Mesendoderm (in vitro differentiated cells): ENCODE measurements at regions not wholly inside any gene's neighbourhood (a gene's known extent, or its start where the extent isn't known, plus 50 kb on each side); places are given as distances from the start of the nearest gene placed in this dataset.
A peak's percentile ranks its signal among the peaks of the same experiment; 100 is the strongest.

Experiments
- DNase-seq: peaks from one replicate; pipeline ENCODE4 v3.0.0; 2013
- H2AK5ac ChIP-seq: 2 replicates; pipeline ENCODE4 v1.6.1; 2013; ENCODE audit warnings: low read length, inconsistent platforms
- H2BK120ac ChIP-seq: 2 replicates; pipeline ENCODE4 v1.6.1; 2013; ENCODE audit warnings: low read depth, mild to moderate bottlenecking, low read length, moderate library complexity, mixed read lengths
- H2BK15ac ChIP-seq: replicated peaks from 2 replicates; pipeline ENCODE4 v1.6.1; 2013; ENCODE audit warnings: low read depth, mild to moderate bottlenecking, moderate library complexity
- H2BK5ac ChIP-seq: 2 replicates; pipeline ENCODE4 v1.6.1; 2013; ENCODE audit warnings: low read length, inconsistent platforms
- H3K18ac ChIP-seq: 2 replicates; pipeline ENCODE4 v1.6.1; 2013; ENCODE audit warnings: mild to moderate bottlenecking, low read length, mixed read lengths
- H3K23ac ChIP-seq: one replicate; pipeline ENCODE4 v1.6.1; 2013; ENCODE audit warnings: low read length
- H3K27ac ChIP-seq: 2 replicates; pipeline ENCODE4 v1.5.1; 2013; ENCODE audit warnings: low read depth, mild to moderate bottlenecking, inconsistent platforms, low read length, moderate library complexity
- H3K27me3 ChIP-seq: 2 replicates; pipeline ENCODE4 v1.6.1; 2013; ENCODE audit warnings: low read length, control low read depth, mild to moderate bottlenecking, inconsistent platforms; ENCODE audit not compliant: insufficient read depth, poor library complexity
- H3K36me3 ChIP-seq: 2 replicates; pipeline ENCODE4 v1.6.1; 2013; ENCODE audit warnings: low read length, inconsistent platforms; ENCODE audit not compliant: control insufficient read depth, insufficient read depth
- H3K4ac ChIP-seq: one replicate; pipeline ENCODE4 v1.6.1; 2013; ENCODE audit warnings: low read depth, mild to moderate bottlenecking, low read length, moderate library complexity
- H3K4me1 ChIP-seq: 2 replicates; pipeline ENCODE4 v1.6.1; 2013; ENCODE audit warnings: low read depth, low read length, inconsistent platforms; ENCODE audit not compliant: control insufficient read depth
- H3K4me2 ChIP-seq: 2 replicates; pipeline ENCODE4 v1.6.1; 2013; ENCODE audit warnings: low read length
- H3K4me3 ChIP-seq: 2 replicates; pipeline ENCODE4 v1.5.1; 2013; ENCODE audit warnings: mild to moderate bottlenecking, low read length
- H3K56ac ChIP-seq: one replicate; pipeline ENCODE4 v1.6.1; 2013; ENCODE audit warnings: low read length
- H3K79me1 ChIP-seq: 2 replicates; pipeline ENCODE4 v1.6.1; 2013; ENCODE audit warnings: low read length, inconsistent platforms
- H3K79me2 ChIP-seq: 2 replicates; pipeline ENCODE4 v1.6.1; 2013; ENCODE audit warnings: mild to moderate bottlenecking, low read length; ENCODE audit not compliant: control insufficient read depth, insufficient read depth
- H3K9ac ChIP-seq: 2 replicates; pipeline ENCODE4 v1.6.1; 2013; ENCODE audit warnings: low read length, inconsistent platforms
- H4K5ac ChIP-seq: one replicate; pipeline ENCODE4 v1.6.1; 2013; ENCODE audit warnings: low read length
- H4K8ac ChIP-seq: one replicate; pipeline ENCODE4 v1.6.1; 2013; ENCODE audit warnings: low read depth, mild to moderate bottlenecking, control low read depth, low read length, moderate library complexity
- WGBS: extraction: QIAGEN DNeasy Blood & Tissue Kit; methylation state at CpG from one replicate; pipeline ENCODE4 v1.1.7; 2013; ENCODE audit warnings: low lambda C conversion rate, missing lambda C conversion rate; ENCODE audit not compliant: insufficient coverage; ENCODE audit errors: extremely low coverage; 5-methylcytosine and 5-hydroxymethylcytosine counted together

DNA sequence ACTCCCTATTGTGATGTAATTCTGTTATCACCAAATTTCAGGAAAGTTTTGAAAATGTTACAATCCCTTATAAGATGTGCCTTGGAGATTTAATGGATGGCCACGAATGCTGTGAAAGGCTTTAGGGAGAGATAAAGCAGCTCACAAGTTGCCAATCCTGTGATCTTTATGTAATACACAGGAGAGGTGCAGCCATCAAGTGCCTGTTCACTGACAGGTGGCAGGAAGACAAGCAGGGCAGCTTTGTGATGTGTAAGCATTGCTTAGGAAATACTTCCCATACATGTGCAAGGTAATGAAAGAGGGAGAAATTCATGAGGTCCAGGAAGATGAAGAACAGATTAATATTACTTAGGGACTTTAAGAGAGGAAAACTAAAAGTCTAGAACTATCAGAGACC lies 628.8 kb downstream of the SLITRK6 start:
- H2AK5ac ChIP-seq, result no peak overlapping the region
- no CpG with 5 or more reads among the region's 1 CpG for WGBS
- no peak overlapping the region for H3K27ac ChIP-seq

DNA sequence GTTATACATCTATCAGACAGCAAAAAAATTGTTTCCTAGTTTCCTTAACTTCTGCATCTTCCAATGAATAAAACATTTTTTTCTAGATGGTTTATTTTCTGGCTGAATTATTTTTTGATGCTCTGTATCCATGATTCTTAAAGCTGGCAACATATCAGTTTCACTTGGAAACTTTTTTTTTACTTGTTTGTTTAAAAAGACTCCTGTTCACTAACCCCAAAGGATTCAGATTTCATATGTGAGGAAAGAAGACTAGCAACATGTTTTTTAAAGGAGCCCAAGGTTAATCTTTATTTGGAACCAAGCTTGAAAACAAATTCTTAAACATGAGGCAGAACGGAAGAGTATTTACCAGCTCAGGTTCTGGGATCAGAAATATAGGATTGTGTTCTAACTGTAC lies 632.3 kb downstream of the SLITRK6 start:
- Histone ChIP-seq H3K36me3 (no peaks in the 10 kb centered on the region), H3K27me3 (no peaks in the 10 kb centered on the region), H3K18ac (no peak overlapping the region), H3K4me3 (no peak overlapping the region), H3K4me2 (no peak overlapping the region), H2AK5ac (no peak overlapping the region), H2BK5ac (no peak overlapping the region), H3K79me1 (no peaks in the 10 kb centered on the region), H3K79me2 (no peaks in the 10 kb centered on the region), H3K23ac (no peak overlapping the region), H4K8ac (no peak overlapping the region), H3K4ac (no peak overlapping the region), H3K27ac (no peak overlapping the region), H3K56ac (no peak overlapping the region), H4K5ac (no peak overlapping the region), H3K9ac (no peak overlapping the region), H3K4me1 (no peaks in the 10 kb centered on the region), H2BK120ac (no peak overlapping the region), H2BK15ac (no peak overlapping the region)
- WGBS, result no CpG with 5 or more reads among the region's 1 CpG
- no peak for DNase-seq

More for the DNA sequence above, 628.8 kb downstream of the SLITRK6 start:
- Histone ChIP-seq H2BK120ac (no peak overlapping the region), H3K23ac (no peak overlapping the region), H3K4ac (no peak overlapping the region), H3K79me2 (no peaks in the 10 kb centered on the region), H2BK5ac (no peak overlapping the region), H4K5ac (no peak overlapping the region), H2BK15ac (no peak overlapping the region), H3K79me1 (no peaks in the 10 kb centered on the region), H3K9ac (no peak overlapping the region), H3K4me2 (no peak overlapping the region), H3K56ac (no peak overlapping the region), H3K36me3 (no peaks in the 10 kb centered on the region), H3K27me3 (no peaks in the 10 kb centered on the region), H3K18ac (no peak overlapping the region), H4K8ac (no peak overlapping the region), H3K4me1 (no peaks in the 10 kb centered on the region), H3K4me3 (no peak overlapping the region)
- DNase-seq, result no peak

GRCh38 chr13:85163063-85163462 lies 636.2 kb downstream of the SLITRK6 start:
- H3K36me3 ChIP-seq, result no peaks in the 10 kb centered on the region
- no CpG with 5 or more reads among the region's 2 CpGs for WGBS
- no peaks in the 10 kb centered on the region for H3K27me3 ChIP-seq
- H3K56ac ChIP-seq, result no peak overlapping the region
- no peak overlapping the region for H3K4me2 ChIP-seq
- DNase-seq, result no peak
- H3K9ac ChIP-seq, result no peak overlapping the region
- H2BK120ac ChIP-seq, result no peak overlapping the region
- H4K8ac ChIP-seq, result no peak overlapping the region
- H3K4ac ChIP-seq, result no peak overlapping the region
- H3K18ac ChIP-seq, result no peak overlapping the region
- H3K4me1 ChIP-seq, result no peaks in the 10 kb centered on the region
- no peak overlapping the region for H2AK5ac ChIP-seq
- no peak overlapping the region for H3K27ac ChIP-seq
- no peak overlapping the region for H3K23ac ChIP-seq
- H3K4me3 ChIP-seq, result no peak overlapping the region
- no peaks in the 10 kb centered on the region for H3K79me1 ChIP-seq
- H2BK15ac ChIP-seq, result no peak overlapping the region
- H2BK5ac ChIP-seq, result no peak overlapping the region
- H3K79me2 ChIP-seq, result no peaks in the 10 kb centered on the region
- H4K5ac ChIP-seq, result no peak overlapping the region

DNA sequence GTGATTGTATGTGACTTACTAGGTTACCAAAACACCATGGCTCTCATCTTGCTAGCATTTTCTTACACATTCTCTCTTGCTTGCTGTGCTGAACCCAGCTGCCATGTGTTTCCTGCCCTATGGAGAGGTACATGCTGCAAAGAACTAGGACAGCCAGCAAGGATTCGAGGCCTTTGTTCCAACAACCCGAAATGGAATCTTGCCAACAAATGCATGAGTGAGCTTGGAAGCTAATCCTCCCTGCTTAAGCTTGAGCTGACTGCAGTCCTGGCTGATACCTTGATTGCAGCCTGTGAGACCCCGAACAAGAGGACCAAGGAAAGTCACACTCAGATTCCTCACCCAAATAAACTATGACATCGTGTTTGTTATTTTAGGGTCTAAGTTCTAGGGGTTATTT lies 651.2 kb downstream of the SLITRK6 start:
- Histone ChIP-seq H2BK15ac (no peak overlapping the region), H4K8ac (no peak overlapping the region), H3K36me3 (no peaks in the 10 kb centered on the region), H3K9ac (no peak overlapping the region), H3K4me3 (no peak overlapping the region), H3K4me2 (no peak overlapping the region), H3K56ac (no peak overlapping the region), H3K27me3 (no peaks in the 10 kb centered on the region), H2AK5ac (no peak overlapping the region), H3K79me1 (no peaks in the 10 kb centered on the region), H3K18ac (no peak overlapping the region), H3K4me1 (no peaks in the 10 kb centered on the region), H2BK5ac (no peak overlapping the region), H3K79me2 (no peaks in the 10 kb centered on the region), H4K5ac (no peak overlapping the region), H3K27ac (no peak overlapping the region), H3K4ac (no peak overlapping the region), H3K23ac (no peak overlapping the region), H2BK120ac (no peak overlapping the region)
- no CpG with 5 or more reads among the region's 4 CpGs for WGBS
- DNase-seq, result peak; percentile 17

DNA sequence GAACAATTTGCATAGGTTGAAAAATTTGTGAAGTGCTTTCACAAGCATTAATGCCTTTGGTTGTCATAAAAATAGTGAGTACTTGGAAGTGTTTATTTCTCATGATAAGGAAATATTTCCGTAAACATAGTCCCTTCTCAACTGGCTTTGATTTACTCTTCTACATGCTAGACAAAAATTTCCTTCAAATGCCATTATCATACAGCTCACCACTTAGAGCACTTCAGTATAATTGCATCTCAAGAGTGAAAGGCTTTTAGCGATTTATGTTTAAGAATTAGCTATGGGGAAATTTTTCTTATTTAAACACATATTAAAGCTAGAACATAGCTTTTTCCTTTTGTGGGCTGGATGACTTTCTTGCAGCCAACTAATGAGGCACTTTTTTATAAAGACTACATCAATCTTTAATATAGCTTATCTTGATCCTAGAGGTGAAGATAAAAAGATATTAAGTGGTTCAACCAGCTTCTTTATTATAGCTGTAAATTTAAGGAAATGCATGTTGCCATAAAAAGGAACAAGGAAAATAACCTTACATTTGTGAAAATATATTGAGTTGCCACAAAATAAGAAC lies 656.8 kb downstream of the SLITRK6 start:
- H3K4me1 ChIP-seq, result no peaks in the 10 kb centered on the region
- WGBS, result no CpG with 5 or more reads among the region's 2 CpGs
- no peak overlapping the region for H3K23ac ChIP-seq
- no peak overlapping the region for H3K4me2 ChIP-seq
- H2BK15ac ChIP-seq, result no peak overlapping the region
- no peak overlapping the region for H2AK5ac ChIP-seq
- H4K8ac ChIP-seq, result no peak overlapping the region
- H4K5ac ChIP-seq, result no peak overlapping the region
- no peaks in the 10 kb centered on the region for H3K27me3 ChIP-seq
- no peak overlapping the region for H3K4ac ChIP-seq
- H3K4me3 ChIP-seq, result no peak overlapping the region
- H3K9ac ChIP-seq, result no peak overlapping the region
- no peaks in the 10 kb centered on the region for H3K79me2 ChIP-seq
- H3K27ac ChIP-seq, result no peak overlapping the region
- no peaks in the 10 kb centered on the region for H3K79me1 ChIP-seq
- DNase-seq, result no peak
- no peak overlapping the region for H2BK5ac ChIP-seq
- no peak overlapping the region for H2BK120ac ChIP-seq
- no peak overlapping the region for H3K18ac ChIP-seq
- H3K56ac ChIP-seq, result no peak overlapping the region
- H3K36me3 ChIP-seq, result no peaks in the 10 kb centered on the region

DNA sequence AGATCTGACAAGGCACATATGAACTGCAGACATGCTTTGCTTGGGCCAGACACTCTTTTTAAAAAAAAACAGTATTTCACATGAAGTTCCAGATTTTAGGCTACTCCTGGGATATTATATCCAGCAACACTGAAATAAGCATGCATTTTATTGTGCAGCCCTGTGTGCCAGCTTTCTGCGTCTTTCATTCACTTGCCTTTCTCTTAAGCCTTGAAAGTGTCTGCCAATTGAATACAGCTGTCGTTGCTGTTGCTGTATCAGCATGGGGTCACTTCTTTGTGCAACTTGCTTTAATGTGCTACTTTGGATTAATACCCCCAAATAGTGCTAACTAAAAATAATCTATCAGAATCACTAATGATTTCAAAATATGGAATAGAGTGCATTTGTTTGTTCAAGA lies 657.8 kb downstream of the SLITRK6 start:
- Histone ChIP-seq H3K4me2 (no peak overlapping the region), H3K18ac (no peak overlapping the region), H3K4me3 (no peak overlapping the region), H3K4ac (no peak overlapping the region), H2BK120ac (no peak overlapping the region), H2AK5ac (no peak overlapping the region), H3K36me3 (no peaks in the 10 kb centered on the region), H3K27me3 (no peaks in the 10 kb centered on the region), H3K56ac (no peak overlapping the region), H2BK15ac (no peak overlapping the region), H3K4me1 (no peaks in the 10 kb centered on the region), H3K79me1 (no peaks in the 10 kb centered on the region), H2BK5ac (no peak overlapping the region), H4K8ac (no peak overlapping the region), H3K23ac (no peak overlapping the region), H4K5ac (no peak overlapping the region), H3K27ac (no peak overlapping the region), H3K79me2 (no peaks in the 10 kb centered on the region), H3K9ac (no peak overlapping the region)
- no peak for DNase-seq
- no CpG with 5 or more reads among the region's 2 CpGs for WGBS
